KG1 (cell line): ENCODE measurements at regions not wholly inside any gene's neighbourhood (a gene's known extent, or its start where the extent isn't known, plus 50 kb on each side); places are given as distances from the start of the nearest gene placed in this dataset.

Experiments used
- DNase-seq: peaks from one replicate; lab custom pipeline; 2025; lab: John Stamatoyannopoulos, UW

DNA sequence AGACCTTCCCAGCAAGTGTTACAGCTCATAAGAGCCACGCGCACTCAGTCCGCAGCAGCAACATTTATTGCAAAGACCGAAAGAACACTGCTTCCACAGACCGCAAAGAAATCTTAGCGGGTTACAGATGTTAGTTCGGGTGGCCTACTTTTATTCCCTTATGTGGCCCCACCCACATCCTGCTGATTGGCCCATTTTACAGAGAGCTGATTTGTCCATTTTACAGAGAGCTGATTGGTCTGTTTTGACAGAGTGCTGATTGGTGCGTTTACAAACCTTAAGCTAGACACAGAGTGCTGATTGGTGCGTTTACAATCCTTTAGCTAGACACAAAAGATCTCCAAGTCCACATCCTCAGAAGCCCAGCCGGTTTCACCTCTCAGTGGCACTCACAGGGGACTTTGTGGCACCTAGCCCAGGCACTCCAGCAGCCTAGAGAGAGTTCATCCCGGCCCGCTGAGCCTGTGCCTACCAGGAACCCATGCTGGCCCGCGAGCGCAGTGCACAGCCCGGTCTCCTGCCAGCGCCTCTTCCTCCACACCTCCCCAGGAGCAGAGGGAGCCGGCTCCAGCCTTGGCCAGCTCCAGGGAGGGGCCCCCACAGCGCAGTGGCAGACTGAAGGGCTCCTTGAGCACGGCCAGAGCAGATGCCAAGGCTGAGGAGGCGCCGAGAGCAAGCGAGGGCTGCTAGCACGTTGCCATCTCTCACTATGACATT is 244.3 kb upstream of the TSHZ2 start:
- DNase-seq: no peak

DNA sequence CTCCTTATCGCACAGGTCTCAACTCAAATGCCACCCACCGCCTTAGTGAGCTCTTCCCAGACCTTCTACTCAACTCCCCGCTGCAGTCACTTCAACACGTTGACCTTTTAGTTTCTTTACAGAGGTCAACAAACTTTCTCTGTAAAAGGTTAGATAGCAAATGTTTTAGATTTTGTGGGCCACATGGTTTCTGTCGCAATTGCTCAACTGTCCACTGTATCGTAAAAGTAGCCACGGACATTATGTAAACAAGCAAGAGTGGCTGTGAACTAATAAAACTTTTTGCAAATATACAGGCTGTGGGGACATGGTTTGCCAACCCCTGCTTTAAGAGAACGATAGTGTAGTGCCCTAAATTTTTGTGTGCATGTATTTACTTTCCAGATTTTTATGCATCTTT is 247.6 kb upstream of the TSHZ2 start:
- DNase-seq: no peak

DNA sequence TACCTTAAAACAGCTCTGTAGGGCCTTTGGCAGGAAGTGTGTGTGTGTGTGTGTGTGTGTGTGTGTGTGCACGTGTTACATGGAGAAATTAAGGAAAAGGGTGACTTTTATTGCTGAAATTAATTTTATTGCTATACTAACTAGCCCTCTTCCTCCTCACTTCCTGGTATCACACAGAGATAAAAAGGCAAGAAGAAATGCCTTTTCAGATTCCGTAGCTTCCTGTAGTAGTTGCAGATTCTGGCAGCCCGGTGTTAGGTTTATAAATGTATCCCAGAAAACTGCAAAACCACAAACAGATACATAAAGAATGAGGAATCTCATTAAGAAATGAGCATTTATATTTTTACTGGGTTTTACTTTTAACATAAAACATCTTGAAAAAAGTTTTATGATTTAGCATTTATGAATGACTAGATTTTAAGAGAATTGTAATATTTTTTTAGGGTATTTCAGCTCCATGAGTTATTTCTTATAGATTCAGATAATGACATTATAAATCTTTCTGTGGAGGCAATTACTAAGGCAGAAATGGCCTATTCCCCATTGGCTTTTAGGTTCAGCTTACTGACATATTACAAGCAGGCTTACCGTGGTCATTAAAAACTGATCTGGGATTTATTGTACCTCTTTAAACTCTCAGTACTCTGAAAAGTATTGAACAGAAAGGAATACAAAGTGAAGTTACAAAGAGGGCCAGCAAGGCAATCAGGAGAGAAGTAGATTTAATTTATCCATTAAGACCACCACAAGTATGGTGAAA is 249.1 kb upstream of the TSHZ2 start:
- no peak for DNase-seq

DNA sequence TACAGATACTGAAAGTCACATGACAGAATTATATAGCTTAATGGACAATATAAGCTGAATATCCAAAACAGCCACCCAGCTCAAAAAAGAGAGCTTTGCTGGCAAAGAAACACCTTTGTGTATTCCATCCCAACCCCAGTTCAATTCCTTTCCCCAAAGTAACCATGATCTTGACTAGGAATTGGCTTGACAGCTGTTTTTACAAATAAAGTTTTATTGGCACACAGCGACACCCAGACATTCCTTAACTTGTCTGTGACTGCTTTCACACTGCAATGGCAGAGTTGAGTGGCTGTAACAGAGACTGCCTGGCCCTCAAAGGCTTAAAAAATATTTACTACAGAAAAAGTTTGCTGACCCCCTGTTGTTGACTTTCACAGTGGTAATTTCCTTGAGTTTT is 264.0 kb upstream of the TSHZ2 start:
- DNase-seq: no peak

DNA sequence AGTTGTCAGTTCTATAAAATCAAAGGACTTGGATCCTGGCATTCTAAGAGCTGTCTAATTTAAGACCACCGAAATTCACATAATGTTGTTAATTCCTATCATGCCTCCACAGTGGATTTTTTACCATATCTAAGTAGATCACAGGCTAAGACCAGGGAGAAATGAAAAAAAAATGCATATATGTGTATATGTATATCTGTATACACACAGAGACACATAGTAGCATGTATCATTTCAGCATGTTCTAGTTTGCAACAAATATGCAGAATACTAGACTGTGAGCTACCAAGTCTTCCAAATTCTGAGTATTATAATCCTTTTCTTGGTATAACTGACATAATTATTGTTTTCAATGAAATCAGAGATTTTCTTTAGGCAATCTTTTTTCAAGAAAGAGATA is 267.6 kb upstream of the TSHZ2 start:
- DNase-seq: no peak

DNA sequence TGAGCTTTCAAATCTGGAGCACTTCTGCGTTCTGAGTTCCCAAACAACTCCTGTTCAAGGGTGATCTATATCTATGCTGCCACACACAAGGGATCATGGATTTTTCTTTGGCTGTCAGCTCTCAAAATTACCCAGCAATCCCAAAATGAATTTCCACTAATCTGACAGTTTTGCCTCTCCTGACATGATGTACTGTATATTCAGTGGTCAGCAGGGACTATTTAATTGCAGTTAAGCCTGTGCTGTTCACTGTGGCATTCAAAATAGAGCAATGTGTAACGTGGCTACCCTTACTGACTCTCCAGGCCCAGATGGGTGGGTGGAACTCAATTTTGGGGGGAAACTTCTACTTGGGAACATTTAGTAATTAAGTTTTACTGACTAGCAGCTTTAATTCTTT is 283.8 kb upstream of the TSHZ2 start:
- DNase-seq: no peak

DNA sequence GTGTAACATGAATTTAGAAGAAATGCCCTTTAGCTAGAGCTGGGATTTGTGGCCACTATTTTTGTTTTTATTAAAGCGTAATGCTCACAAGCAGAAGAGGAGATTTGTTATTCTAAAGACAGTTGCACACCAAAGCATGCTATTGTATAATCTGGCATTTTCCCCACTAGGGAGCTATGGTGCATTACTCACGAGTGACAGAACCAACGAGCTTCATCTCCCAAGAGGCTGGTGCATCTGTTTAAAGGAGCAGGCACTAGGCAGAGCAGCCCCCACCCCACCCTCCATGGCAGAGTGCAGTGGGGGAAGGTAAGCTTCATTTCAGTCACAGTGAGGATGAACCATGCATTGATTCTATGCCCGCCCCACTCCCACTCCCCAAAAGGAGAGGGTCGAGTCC is 287.3 kb upstream of the TSHZ2 start:
- DNase-seq: no peak

DNA sequence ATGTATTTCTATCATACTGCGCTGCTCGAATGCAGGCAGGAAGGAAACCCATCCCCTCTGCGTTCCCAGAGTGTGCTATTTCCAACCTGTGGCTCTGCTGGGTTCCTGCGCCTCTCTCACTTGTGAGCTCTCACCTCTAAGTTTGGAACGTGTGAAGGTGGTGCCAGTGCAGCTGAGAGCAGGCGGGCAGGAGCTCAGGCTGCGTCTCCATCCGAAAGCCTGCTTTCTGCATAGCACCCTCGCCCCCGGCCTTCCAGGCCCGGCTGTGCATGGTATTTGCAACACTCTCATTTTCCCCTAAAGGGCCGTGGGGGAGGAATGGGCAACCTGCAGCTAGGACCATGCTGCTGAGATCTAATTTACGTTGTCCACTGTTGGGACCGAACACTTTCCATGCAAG is 288.0 kb upstream of the TSHZ2 start:
- DNase-seq: no peak

DNA sequence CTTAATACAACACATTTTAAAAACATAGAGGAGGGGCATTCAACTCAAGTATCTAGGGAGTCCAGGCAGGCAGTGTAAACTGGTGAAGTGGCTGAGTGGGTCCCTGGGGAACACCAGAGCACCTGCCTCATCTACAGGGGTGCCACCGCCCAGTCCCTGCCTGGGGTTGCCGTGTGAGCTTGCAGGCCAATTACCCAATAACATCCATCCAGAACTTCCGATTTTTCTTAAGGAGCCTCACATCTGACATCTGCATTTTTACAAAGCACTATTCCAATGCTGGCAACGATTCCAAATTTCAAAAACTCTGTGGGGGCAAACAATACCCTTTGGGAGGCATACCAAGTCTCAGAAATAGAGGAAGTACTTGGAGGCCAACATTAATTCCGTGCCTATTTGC is 288.4 kb upstream of the TSHZ2 start:
- DNase-seq: no peak

DNA sequence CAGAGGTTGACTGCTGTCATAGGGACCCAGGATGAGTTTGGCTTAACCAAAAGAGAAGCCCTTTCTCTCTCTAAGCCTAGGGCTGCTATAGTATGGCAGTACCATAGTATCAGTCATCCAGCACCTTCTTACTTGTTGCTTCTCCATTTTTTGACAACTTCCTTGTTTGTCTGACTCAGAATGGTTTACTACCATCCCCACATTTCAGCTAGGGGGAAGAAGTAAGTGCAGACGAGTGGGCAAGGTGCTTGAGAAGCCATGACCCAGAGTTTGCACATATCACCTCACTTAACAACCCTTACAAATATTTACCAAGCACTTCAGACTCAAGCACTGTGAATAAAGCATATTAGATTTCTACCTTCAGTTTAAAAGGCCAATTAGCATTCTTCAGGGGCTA is 289.9 kb upstream of the TSHZ2 start:
- DNase-seq: no peak

DNA sequence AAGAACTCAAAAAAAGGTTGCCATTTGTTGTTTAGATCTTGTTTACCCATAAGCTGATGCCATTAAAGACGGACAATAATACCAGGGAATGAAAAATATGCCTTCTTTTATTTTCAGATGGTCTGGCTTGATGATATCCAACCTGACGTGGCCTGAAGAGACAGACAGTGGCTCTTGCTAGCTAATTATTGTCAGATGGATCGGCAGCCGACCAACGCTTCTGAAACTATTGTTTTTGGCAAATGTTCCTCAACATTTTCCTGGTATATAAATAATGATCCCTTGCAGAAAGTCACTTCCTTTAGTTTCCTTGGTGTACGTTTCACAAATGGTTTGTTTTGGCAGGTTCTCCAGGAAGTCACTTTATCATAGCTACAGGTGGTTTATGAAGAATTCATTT is 290.9 kb upstream of the TSHZ2 start:
- no peak for DNase-seq

DNA sequence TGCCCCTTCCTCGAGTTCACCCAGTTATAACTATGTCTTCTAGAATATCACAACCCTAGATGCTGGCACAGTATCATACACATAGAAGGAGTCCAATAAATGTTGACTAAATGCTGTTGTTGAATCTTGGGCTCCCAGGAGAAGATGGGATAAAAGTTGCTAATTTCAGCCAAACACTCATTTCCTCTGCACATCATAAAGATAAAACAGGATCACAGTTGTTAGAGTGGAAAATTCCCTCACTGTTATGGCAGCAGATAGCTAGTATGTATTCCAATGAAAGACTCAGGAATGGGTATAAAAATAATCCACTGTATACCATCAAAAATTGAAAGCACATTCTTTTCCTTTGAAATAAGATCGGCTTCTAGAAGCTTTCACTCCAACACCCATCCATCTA is 294.9 kb upstream of the TSHZ2 start:
- no peak for DNase-seq

DNA sequence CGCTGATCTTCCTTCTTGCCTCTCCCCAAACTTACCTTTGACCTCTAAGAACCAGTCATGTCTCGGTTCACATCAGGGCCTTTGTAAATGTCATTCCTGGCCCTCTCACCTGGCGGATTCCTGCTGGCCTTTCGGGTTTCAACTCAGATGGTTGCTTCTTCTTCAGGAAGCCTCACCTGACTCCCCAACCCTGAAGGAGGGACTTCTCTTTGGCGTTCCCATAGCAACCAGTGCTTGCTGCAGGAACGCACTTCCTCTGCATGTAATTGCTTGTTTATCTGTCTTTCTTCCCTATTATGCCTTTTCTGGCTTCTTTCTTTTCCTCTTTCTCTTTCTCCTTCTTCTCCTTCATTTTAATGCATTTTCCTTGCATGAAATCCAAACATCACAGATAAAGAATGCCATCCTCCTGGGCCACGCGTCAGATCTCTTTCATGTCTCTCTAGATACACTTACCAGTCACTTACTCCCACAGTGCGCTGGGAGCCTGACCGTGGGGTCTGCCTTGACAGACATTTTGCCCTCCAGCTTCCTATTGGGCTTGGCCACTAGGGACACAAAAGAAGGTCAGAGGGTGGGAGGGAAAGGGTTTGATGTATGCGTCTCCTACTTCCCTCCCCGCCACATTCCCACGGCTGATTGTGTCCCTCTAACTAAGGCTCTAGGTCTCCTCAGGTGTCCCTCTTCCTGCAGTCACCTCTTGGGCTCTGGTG is 295.7 kb upstream of the TSHZ2 start:
- DNase-seq: no peak

DNA sequence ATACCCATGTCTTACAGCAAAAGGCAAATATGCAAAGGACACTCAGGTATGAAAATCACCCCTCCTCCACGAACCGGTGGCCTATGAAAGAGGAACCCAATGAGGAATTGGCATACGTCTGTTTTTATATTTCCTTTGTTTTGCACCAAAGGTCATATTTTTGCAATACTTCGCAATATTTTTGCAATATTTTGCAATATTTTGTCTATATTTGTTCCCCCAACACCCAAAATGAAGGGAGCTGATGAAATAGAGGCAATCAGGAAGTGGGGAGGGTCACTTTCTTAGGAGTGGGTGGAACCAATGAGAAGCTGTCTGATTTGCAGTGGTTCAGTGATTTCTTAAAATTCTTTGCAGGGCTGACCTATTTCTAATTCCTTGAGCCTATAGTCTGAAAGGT is 296.8 kb upstream of the TSHZ2 start:
- DNase-seq: no peak

DNA sequence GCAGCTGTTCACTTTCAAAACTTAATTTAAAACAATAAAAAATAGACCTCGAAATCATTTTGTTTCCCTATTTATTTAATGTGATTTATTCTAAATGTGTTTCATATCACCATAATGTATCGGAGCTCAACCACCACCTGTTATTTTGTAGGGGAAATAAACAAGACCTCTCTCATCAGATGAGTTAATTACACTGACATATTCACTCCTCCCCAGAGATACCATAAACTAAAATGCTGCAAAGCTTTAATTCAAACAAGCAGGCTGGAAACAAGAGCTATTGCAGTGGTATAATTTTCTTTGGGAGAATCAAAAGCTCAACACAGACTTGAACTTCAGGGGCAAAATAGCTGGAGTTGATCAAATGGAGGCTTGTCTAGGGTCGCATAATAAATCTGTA is 303.5 kb upstream of the TSHZ2 start:
- no peak for DNase-seq

DNA sequence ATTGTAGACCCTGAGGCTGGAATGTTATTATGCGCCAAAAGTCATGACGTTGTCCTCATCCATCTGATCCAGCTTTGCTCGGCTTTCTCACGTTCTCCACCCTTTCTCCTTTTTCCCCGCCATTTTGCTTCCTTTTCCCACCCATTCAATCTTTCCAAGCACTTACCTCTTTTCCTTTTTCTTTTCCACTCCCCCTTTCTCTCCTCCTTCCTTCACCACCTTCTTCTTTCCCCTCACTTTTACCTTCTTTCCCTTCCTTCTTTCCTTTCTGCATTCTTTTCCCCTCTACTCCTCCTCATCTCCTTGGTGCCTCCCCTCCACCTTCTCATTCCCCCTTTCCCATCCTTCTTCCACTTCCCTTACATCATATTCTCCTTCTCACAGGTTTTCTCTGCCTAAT is 304.8 kb upstream of the TSHZ2 start:
- DNase-seq: no peak

DNA sequence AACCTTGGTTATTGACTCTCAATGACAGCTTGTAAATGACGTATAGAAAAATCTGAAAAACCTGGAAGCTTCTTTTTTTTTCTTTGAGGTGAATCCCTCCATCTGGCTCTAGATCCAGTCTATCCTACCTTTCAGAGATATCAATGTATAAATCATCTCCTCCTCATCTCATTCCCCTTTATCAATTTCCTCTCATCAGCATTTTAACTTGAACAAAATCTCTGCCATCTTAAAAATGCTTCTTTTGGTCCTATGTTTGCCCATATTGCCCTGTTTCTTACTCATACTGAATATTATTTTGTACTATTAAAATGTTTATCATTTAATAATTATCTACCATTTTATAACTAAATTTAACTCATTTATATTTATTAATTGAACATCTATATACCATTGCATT is 306.7 kb upstream of the TSHZ2 start:
- DNase-seq: no peak

DNA sequence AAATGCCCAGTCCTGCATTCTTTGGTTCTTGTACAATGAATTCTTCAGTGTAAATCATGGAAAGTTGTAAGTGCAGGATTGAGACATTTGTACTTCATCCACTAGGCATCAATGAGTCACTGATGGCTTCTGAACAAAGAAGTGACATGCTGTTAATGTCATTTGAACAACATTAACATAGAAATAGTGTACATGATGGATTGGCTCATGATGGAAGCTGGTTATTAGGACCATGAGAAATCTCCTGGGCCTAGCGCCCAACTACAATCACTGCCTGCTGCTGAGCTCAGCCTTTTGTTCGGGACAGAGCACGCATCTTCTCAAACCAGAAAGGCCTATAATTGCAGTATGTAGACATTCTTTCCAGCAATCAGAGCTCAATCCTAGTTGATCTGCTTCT is 316.8 kb upstream of the TSHZ2 start:
- DNase-seq: no peak

DNA sequence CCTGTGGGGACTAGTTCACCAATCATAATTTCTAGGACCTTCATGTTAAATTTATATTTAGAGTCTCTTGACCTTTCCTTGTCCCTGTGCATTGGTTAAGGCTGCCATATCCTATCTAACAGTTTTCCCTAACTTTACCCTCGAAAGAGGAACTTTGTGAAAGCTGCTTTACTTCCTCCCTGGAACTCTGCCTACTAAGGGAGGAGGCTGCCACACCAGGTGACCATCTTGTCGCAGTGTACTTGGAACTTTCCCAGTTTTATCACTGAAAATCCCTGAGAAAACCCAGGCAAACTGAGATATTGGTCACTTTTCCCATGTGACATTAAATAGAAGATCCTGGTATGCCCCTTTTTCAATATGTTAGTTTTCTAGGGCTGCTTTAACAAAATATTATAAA is 317.6 kb upstream of the TSHZ2 start:
- no peak for DNase-seq

DNA sequence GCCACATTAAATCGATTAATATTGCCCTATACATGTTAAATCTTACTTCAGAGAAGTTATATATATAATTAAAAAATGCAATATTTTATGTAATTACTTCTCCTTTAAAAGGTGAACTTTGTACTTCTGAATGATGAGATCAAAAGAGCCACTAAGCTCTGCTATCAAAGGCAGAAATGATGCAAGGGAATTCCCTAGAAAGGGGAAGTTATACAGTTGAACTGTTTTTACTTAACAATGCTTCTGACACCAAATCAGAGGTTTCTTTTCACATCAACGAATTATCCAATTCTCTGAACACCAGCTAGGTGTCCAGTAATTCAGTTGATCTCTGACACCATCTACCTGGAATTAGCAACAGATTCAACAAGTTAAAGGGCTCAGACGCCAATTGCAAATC is 319.9 kb upstream of the TSHZ2 start:
- DNase-seq: no peak

DNA sequence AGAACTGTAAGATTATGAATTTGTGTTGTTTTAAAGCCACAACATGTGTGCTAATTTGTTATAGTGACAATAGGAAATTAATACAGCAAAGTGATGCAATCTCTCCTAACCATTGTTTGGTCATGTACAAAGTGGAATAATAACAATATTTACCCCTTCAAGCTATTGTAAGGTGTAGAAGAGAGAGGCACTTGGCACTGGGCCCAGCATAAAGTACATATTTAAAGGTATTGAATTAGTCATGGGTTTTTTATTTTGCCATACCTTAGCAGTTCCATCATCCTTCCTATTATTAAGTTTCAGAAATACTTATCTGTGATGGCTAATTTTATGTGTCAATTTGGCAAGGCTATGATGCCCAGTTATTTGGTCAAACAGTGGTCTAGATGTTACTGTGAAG is 322.4 kb upstream of the TSHZ2 start:
- DNase-seq: no peak

DNA sequence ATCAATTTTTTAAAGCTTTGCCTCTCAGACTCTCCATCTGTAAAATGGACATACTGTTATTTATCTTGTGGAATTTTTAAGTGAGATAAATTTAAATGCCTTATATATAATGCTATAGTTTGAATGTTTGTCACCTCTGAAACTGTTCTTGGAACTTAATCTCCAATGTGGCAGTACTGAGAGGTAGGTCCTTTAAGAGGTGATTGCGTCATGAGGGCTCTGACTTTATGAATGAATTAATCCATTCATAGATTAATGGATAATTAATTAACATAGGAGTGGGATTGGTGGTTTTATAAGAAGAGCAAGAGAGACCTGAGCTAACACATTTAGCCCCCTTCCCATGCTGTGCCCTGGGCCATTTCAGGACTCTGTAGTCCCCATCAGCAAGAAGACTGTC is 326.3 kb upstream of the TSHZ2 start:
- no peak for DNase-seq

DNA sequence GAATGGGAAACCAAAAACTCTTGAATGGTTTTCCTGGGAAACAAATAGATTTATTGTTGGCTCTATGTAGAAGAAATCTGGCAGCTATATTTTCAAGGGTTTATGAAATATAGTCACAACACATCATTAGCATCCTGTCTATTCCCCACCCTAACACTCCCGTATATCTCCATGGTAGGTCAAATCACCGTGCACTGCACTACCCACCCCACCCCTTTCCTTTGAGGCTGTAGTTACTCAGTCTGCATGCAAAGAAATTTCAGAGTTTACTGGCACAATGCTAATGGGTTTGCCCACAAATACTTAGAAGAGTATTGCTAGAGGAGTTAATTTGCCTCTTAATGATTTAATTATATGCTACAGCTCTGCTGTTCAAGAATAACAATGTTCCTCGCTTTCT is 329.1 kb upstream of the TSHZ2 start:
- DNase-seq: no peak
